ENCODE measurements at regions not wholly inside any gene's neighbourhood (a gene's known extent, or its start where the extent isn't known, plus 50 kb on each side); places are given as distances from the start of the nearest gene placed in this dataset.

DNA sequence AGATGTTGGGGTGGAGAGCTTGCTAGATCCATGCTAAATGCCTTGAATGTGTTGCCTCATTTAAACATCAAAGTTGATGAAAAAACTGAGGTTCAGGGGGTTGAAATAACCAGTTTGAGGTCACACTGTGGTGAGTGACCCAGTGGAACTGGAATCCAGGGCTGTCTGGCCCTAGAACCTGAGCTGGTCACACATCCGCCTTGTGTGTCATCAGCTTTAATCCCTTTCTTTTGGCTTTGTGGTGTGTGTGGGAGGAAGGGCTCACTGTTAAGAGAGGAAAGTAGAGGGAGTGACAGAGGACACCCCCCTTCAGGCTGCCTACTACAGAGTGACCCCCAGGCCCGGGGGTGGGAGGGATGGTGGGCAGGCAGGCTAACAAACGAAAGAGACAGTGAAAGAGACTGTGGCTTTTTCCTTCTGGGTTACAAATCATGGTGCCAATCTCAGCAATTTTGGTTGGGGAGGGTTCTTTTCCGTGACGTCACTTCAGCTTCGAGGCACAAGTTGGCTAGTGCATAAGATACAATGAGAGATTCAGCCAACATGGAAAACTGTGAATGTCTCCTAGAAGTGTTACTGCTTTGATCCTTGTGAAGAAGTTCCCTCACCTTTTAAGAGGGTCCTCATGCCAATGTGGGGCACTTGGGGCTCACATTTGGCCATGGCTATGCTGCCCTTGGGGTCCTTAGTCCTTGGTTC lies 164.9 kb downstream of the DLEU7 start:
- H3K36me3 ChIP-seq: no peaks in the 10 kb centered on the region
- TF ChIP-seq, protein P1, sequence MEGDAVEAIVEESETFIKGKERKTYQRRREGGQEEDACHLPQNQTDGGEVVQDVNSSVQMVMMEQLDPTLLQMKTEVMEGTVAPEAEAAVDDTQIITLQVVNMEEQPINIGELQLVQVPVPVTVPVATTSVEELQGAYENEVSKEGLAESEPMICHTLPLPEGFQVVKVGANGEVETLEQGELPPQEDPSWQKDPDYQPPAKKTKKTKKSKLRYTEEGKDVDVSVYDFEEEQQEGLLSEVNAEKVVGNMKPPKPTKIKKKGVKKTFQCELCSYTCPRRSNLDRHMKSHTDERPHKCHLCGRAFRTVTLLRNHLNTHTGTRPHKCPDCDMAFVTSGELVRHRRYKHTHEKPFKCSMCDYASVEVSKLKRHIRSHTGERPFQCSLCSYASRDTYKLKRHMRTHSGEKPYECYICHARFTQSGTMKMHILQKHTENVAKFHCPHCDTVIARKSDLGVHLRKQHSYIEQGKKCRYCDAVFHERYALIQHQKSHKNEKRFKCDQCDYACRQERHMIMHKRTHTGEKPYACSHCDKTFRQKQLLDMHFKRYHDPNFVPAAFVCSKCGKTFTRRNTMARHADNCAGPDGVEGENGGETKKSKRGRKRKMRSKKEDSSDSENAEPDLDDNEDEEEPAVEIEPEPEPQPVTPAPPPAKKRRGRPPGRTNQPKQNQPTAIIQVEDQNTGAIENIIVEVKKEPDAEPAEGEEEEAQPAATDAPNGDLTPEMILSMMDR (IDR thresholded peaks at IDR 0.05): no peak
- ATAC-seq: no peak

DNA sequence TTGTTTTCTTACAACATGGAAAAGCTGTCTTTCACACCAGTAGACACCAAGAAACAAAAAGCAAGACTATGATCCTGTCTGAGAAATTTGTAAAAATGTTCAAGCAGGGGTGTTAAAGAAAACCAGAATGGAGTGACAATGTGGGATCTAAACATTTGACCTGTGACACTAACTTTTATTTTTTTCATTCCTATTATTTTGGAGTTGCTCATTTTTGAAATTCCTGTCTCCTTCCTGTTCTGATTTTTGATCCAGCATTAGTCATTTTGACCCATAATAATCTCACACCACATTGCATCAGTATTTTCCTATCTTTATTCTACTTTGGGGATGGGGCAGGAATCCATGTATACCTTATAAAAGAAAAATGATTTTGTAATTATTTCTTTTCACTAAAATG lies 164.2 kb downstream of the DLEU7 start:
- no peak overlapping the region for H3K27ac ChIP-seq
- DNase-seq: no peak
- H3K36me3 ChIP-seq: no peaks in the 10 kb centered on the region
- H3K27me3 ChIP-seq: no peaks in the 10 kb centered on the region
- H3K4me1 ChIP-seq: peaks cover 0 to 21% of the 10 kb centered on the region in 2 donors
- H3K9me3 ChIP-seq: no peaks in the 10 kb centered on the region
- intact Hi-C loops (cut with DNase I): no loop called here
- H3K4me3 ChIP-seq: no peak overlapping the region
- TF ChIP-seq, protein P1 (IDR thresholded peaks at IDR 0.05): no peak
- ATAC-seq: no peak

More for the DNA sequence above, 164.9 kb downstream of the DLEU7 start:
- Histone ChIP-seq H3K4me1 (peaks cover 0 to 21% of the 10 kb centered on the region in 2 donors), H3K27ac (no peak overlapping the region), H3K9me3 (no peaks in the 10 kb centered on the region), H3K27me3 (no peaks in the 10 kb centered on the region), H3K4me3 (no peak overlapping the region)
- DNase-seq: no peak
- intact Hi-C loops (cut with DNase I): no loop called here

GRCh38 chr13:50682002-50682401 lies 161.5 kb downstream of the DLEU7 start:
- intact Hi-C loops (cut with DNase I): no loop called here
- ATAC-seq: no peak

DNA sequence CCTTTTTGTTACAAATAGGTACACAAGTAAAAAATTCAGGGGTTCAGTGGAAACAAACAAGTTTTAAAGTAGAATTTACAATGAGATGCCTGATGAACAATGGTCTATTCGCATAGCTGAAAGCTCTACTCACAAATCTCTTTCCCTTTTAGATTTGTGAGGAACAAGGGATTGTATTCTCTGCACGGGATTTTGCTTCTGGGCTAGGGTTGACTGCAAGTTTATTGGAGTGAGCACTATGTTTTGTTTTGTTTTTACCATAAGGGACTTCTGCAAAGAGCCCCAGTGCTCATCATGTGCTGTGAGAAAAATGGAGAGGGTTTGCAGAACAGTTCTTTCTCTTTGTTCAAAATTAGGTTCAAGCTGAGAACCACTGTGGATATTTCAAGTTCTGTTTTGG lies 160.5 kb downstream of the DLEU7 start:
- peak overlapping the region in 1 of 2 donors; percentile 6 for H3K27ac ChIP-seq
- TF ChIP-seq, protein P1 (IDR thresholded peaks at IDR 0.05): no peak
- no peaks in the 10 kb centered on the region for H3K36me3 ChIP-seq
- DNase-seq: no peak
- H3K27me3 ChIP-seq: no peaks in the 10 kb centered on the region
- H3K4me3 ChIP-seq: no peak overlapping the region
- H3K9me3 ChIP-seq: no peaks in the 10 kb centered on the region
- no peak for ATAC-seq
- intact Hi-C loops (cut with DNase I): no loop called here
- H3K4me1 ChIP-seq: no peaks in the 10 kb centered on the region

More at GRCh38 chr13:50682002-50682401, 161.5 kb downstream of the DLEU7 start:
- Histone ChIP-seq H3K4me1 (peaks cover 0 to 8% of the 10 kb centered on the region in 2 donors), H3K36me3 (no peaks in the 10 kb centered on the region), H3K27me3 (no peaks in the 10 kb centered on the region), H3K4me3 (no peak overlapping the region), H3K27ac (no peak overlapping the region), H3K9me3 (no peaks in the 10 kb centered on the region)
- no peak for DNase-seq
- TF ChIP-seq, protein P1 (IDR thresholded peaks at IDR 0.05): no peak

- no peaks in the 10 kb centered on the region for H3K9me3 ChIP-seq
- DNase-seq (no peak), ATAC-seq (peak; percentile 60)
- TF ChIP-seq, protein P1 (IDR thresholded peaks at IDR 0.05): no peak
- no peaks in the 10 kb centered on the region for H3K27me3 ChIP-seq
- H3K4me1 ChIP-seq: no peaks in the 10 kb centered on the region
- intact Hi-C loops (cut with DNase I): no loop called here
- H3K27ac ChIP-seq: peak overlapping the region; percentile 29 to 49
- H3K36me3 ChIP-seq: no peaks in the 10 kb centered on the region
- no peak overlapping the region for H3K4me3 ChIP-seq
Observed at GRCh38 chr13:50684366-50684765, 159.1 kb downstream of the DLEU7 start.

Data from left lung (tissue), 4 donors.